ENCODE measurements at regions not wholly inside any gene's neighbourhood (a gene's known extent, or its start where the extent isn't known, plus 50 kb on each side); places are given as distances from the start of the nearest gene placed in this dataset.

DNA sequence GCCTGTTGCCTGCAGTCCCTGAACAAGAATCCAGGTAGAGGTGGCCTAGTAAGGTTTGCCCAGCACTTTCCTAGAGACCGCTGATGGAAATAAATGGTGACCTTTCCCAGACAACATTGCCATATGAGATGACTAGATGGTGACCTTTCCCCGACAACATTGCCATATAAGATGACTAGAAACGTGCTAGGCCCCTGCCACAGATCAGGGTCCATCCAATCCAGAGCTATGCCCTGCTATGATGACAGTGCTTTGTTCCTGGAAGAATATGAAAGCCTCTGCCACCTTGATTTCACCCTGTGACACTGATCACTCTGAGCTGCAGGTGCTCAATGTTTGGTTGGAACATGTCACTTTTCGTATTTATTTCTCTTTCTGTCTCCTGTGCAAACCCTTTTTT lies 133.8 kb upstream of the SPTLC3 start:
- no peak overlapping the region for H3K4me3 ChIP-seq
- H3K9me3 ChIP-seq: no peaks in the 10 kb centered on the region
- no peaks in the 10 kb centered on the region for H3K27me3 ChIP-seq (replicated peaks in 1 of 7)
- WGBS, 5 donors: 77 to 83% (median 77%) methylated on average over 4 of the region's 4 CpGs
- no peaks in the 10 kb centered on the region for H3K4me1 ChIP-seq
- DNase-seq: no peak
- no peak overlapping the region for H3K27ac ChIP-seq
- no peaks in the 10 kb centered on the region for H3K36me3 ChIP-seq
- intact Hi-C loops (cut with DNase I; ENCODE audit: low total_unique reads): no loop called here
- TF ChIP-seq POLR2AphosphoS5 (IDR thresholded peaks at IDR 0.05) (no peak), CTCF (IDR thresholded peaks at IDR 0.05 in 8 of 11, conservative IDR thresholded peaks at IDR 0.05 in 3 of 11) (no peak), POLR2A (IDR thresholded peaks at IDR 0.05) (no peak)

- H3K36me3 ChIP-seq: no peaks in the 10 kb centered on the region
- DNase-seq: no peak
- intact Hi-C loops (cut with DNase I; ENCODE audit: low total_unique reads): no loop called here
- TF ChIP-seq POLR2AphosphoS5 (IDR thresholded peaks at IDR 0.05) (no peak), CTCF (IDR thresholded peaks at IDR 0.05 in 8 of 11, conservative IDR thresholded peaks at IDR 0.05 in 3 of 11) (no peak), POLR2A (IDR thresholded peaks at IDR 0.05) (no peak)
- H3K27ac ChIP-seq: no peak overlapping the region
- no peaks in the 10 kb centered on the region for H3K9me3 ChIP-seq
- 61 to 71% (median 70%) methylated on average over 6 of the region's 6 CpGs for WGBS, 5 donors
- no peaks in the 10 kb centered on the region for H3K27me3 ChIP-seq (replicated peaks in 1 of 7)
- no peak overlapping the region for H3K4me3 ChIP-seq
- no peaks in the 10 kb centered on the region for H3K4me1 ChIP-seq
Measured at GRCh38 chr20:12875510-12875909, 133.3 kb upstream of the SPTLC3 start.

DNA sequence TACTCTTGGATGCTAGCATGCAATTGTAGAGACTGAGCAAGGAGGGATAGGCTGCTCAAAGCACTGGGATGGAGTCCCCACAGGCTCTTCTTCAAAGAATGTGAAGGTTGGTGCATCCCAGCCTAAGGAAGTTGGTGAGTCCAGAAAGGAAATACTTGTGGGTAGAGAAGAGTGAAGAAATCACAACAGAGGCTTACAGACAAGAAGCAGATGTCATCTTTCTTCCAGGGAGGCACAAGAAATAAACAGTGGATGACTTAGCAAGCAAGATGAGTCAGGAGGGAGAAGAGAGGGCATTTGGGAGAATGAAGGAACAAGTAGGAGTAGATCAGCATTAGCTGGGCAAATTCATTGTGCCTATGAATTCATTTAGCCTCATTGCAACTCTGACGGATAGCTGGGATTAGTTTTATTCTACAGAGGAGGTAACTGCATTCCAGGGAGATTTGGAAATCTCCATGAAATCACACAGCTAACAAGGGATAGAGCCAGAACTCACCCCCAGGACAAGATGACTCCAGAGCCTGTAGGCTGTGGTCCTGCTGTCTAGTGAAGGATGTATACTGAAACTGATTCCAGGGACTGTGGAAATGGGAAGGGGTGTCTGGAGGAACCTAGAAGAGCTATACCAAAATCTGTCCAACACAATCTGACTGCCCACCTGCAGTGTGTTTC lies 125.8 kb upstream of the SPTLC3 start:
- no peaks in the 10 kb centered on the region for H3K4me1 ChIP-seq
- WGBS, 5 donors: 70 to 96% (median 84%) methylated on average over 1 of the region's 1 CpG
- no peak overlapping the region for H3K27ac ChIP-seq
- H3K36me3 ChIP-seq: no peaks in the 10 kb centered on the region
- DNase-seq: no peak
- H3K27me3 ChIP-seq (replicated peaks in 1 of 7): no peaks in the 10 kb centered on the region
- TF ChIP-seq CTCF (IDR thresholded peaks at IDR 0.05 in 8 of 11, conservative IDR thresholded peaks at IDR 0.05 in 3 of 11): no peak
- TF ChIP-seq POLR2AphosphoS5 (IDR thresholded peaks at IDR 0.05): no peak
- no peak for TF ChIP-seq POLR2A (IDR thresholded peaks at IDR 0.05)
- H3K4me3 ChIP-seq: no peak overlapping the region
- no peaks in the 10 kb centered on the region for H3K9me3 ChIP-seq
- intact Hi-C loops (cut with DNase I; ENCODE audit: low total_unique reads): no loop called here

GRCh38 chr20:12883507-12883885 lies 125.3 kb upstream of the SPTLC3 start:
- H3K27ac ChIP-seq: no peak overlapping the region
- H3K36me3 ChIP-seq: no peaks in the 10 kb centered on the region
- H3K4me3 ChIP-seq: no peak overlapping the region
- no peaks in the 10 kb centered on the region for H3K4me1 ChIP-seq
- DNase-seq: no peak
- TF ChIP-seq POLR2A (IDR thresholded peaks at IDR 0.05): no peak
- no peak for TF ChIP-seq CTCF (IDR thresholded peaks at IDR 0.05 in 8 of 11, conservative IDR thresholded peaks at IDR 0.05 in 3 of 11)
- no peak for TF ChIP-seq POLR2AphosphoS5 (IDR thresholded peaks at IDR 0.05)
- H3K27me3 ChIP-seq (replicated peaks in 1 of 7): no peaks in the 10 kb centered on the region
- no peaks in the 10 kb centered on the region for H3K9me3 ChIP-seq
- intact Hi-C loops (cut with DNase I; ENCODE audit: low total_unique reads): no loop called here
